IMR-90 (cell line): ENCODE measurements at regions not wholly inside any gene's neighbourhood (a gene's known extent, or its start where the extent isn't known, plus 50 kb on each side); places are given as distances from the start of the nearest gene placed in this dataset.

Experiments used
- ATAC-seq: fragments of 200-7000 bp; cut with Tn5 transposase; 2 replicates; pipeline ENCODE4 v1.9.1; 2020; ENCODE audit warnings: low read depth, mild to moderate bottlenecking, moderate library complexity
- BruUV-seq: library from RNA; stranded (reverse); fragments of 400-500 nt; replicated peaks from 2 replicates; lab custom pipeline; 2021; lab: Mats Ljungman, UMichigan
- CTCF ChIA-PET: fragments of 300-600 bp; formaldehyde crosslinking; extraction: SDS; loops from one replicate; lab custom pipeline; 2021; ENCODE audit warnings: antibody characterized with exemption; lab: Yijun Ruan, JAX
- POLR2A ChIA-PET: fragments of 300-600 bp; sonication (Branson Sonifier 250); formaldehyde crosslinking; loops from one replicate; lab custom pipeline; 2022; ENCODE audit warnings: antibody characterized with exemption; ENCODE audit not compliant: unreplicated experiment; lab: Charles Lee
- DNase-seq: peaks from one replicate; pipeline ENCODE4 v3.0.0; 2013
- H2AFZ ChIP-seq: replicated peaks from 2 replicates; pipeline ENCODE3; 2013; ENCODE audit warnings: low read length, mild to moderate bottlenecking; ENCODE audit not compliant: poor library complexity
- H2AK5ac ChIP-seq: 2 replicates; pipeline ENCODE4 v1.6.1; 2013; ENCODE audit warnings: low read depth, low read length, inconsistent platforms
- H2AK9ac ChIP-seq: replicated peaks from 2 replicates; pipeline ENCODE3; 2013; ENCODE audit warnings: mild to moderate bottlenecking, low read depth, low read length, moderate library complexity; ENCODE audit not compliant: poor library complexity
- H2BK120ac ChIP-seq: 2 replicates; pipeline ENCODE4 v1.6.1; 2013; ENCODE audit warnings: low read depth, low read length, inconsistent platforms
- H2BK15ac ChIP-seq: 3 replicates; pipeline ENCODE4 v1.6.1; 2013; ENCODE audit warnings: low read depth, low read length, inconsistent platforms
- H2BK20ac ChIP-seq: 2 replicates; pipeline ENCODE4 v1.6.1; 2013; ENCODE audit warnings: low read depth, mild to moderate bottlenecking, inconsistent platforms, low read length, moderate library complexity
- H2BK5ac ChIP-seq: 2 replicates; pipeline ENCODE4 v1.6.1; 2013; ENCODE audit warnings: mild to moderate bottlenecking, low read depth, low read length, inconsistent platforms; ENCODE audit not compliant: poor library complexity, severe bottlenecking
- H3K14ac ChIP-seq: replicated peaks from 2 replicates; pipeline ENCODE4 v1.6.1; 2013; ENCODE audit warnings: low read depth, low read length, inconsistent platforms
- H3K18ac ChIP-seq: 2 replicates; pipeline ENCODE4 v1.6.1; 2013; ENCODE audit warnings: low read depth, low read length, control low read depth
- H3K23ac ChIP-seq: 2 replicates; pipeline ENCODE4 v1.6.1; 2013; ENCODE audit warnings: low read depth, low read length, inconsistent platforms
- H3K27ac ChIP-seq: 2 replicates; pipeline ENCODE4 v1.5.1; 2013; ENCODE audit warnings: mild to moderate bottlenecking, control low read depth, low read length; ENCODE audit not compliant: insufficient read depth
- H3K27me3 ChIP-seq: 2 replicates; pipeline ENCODE4 v1.6.1; 2013; ENCODE audit warnings: low read length; ENCODE audit not compliant: control insufficient read depth, insufficient read depth
- H3K36me3 ChIP-seq: 2 replicates; pipeline ENCODE4 v1.6.1; 2013; ENCODE audit warnings: low read length, mixed read lengths; ENCODE audit not compliant: control insufficient read depth, insufficient read depth
- H3K4ac ChIP-seq: 2 replicates; pipeline ENCODE4 v1.6.1; 2013; ENCODE audit warnings: low read depth, low read length, inconsistent platforms
- H3K4me1 ChIP-seq: 2 replicates; pipeline ENCODE4 v1.6.1; 2013; ENCODE audit warnings: low read length, mixed read lengths; ENCODE audit not compliant: control insufficient read depth, insufficient read depth
- H3K4me2 ChIP-seq: 2 replicates; pipeline ENCODE4 v1.6.1; 2013; ENCODE audit warnings: low read depth, mild to moderate bottlenecking, control low read depth, low read length, moderate library complexity
- H3K4me3 ChIP-seq: 2 replicates; pipeline ENCODE4 v1.5.1; 2013; ENCODE audit warnings: low read depth, mild to moderate bottlenecking, control low read depth, low read length, moderate library complexity; ENCODE audit not compliant: insufficient read depth
- H3K56ac ChIP-seq: 2 replicates; pipeline ENCODE4 v1.6.1; 2013; ENCODE audit warnings: low read length, inconsistent platforms; ENCODE audit not compliant: insufficient read depth; ENCODE audit errors: extremely low read depth
- H3K79me1 ChIP-seq, 2 experiments: 2 replicates each; pipeline ENCODE4 v1.6.1; 2013; ENCODE audit warnings: low read length in 2 of 2, inconsistent platforms in 1 of 2, low read depth in 1 of 2
- H3K9ac ChIP-seq: 2 replicates; pipeline ENCODE4 v1.6.1; 2013; ENCODE audit warnings: low read depth, low read length, control low read depth
- H3K9me1 ChIP-seq: 2 replicates; pipeline ENCODE4 v1.6.1; 2013; ENCODE audit warnings: low read length, inconsistent platforms; ENCODE audit not compliant: insufficient read depth
- H3K9me3 ChIP-seq: 2 replicates; pipeline ENCODE4 v1.6.1; 2013; ENCODE audit warnings: low read length; ENCODE audit not compliant: control insufficient read depth, insufficient read depth
- H4K20me1 ChIP-seq: 2 replicates; pipeline ENCODE4 v1.6.1; 2013; ENCODE audit warnings: low read length, inconsistent platforms; ENCODE audit not compliant: insufficient read depth
- H4K5ac ChIP-seq: 2 replicates; pipeline ENCODE4 v1.6.1; 2013; ENCODE audit warnings: mild to moderate bottlenecking, low read depth, low read length, control low read depth
- H4K8ac ChIP-seq, 2 experiments: 2 replicates each; pipeline ENCODE4 v1.6.1; 2013; ENCODE audit warnings: low read depth in 2 of 2, low read length in 2 of 2, control low read depth in 1 of 2, inconsistent platforms in 1 of 2
- H4K91ac ChIP-seq: 2 replicates; pipeline ENCODE4 v1.6.1; 2013; ENCODE audit warnings: low read depth, low read length, inconsistent platforms; ENCODE audit not compliant: insufficient read depth
- BHLHE40 ChIP-seq: fragments of 150-350 bp; IDR thresholded peaks from 2 replicates; pipeline ENCODE4 v1.6.1; 2016; ENCODE audit warnings: mild to moderate bottlenecking, low read depth, low read length
- CEBPB ChIP-seq: IDR thresholded peaks from 2 replicates; pipeline ENCODE4 v1.6.1; 2012; ENCODE audit warnings: low read depth, low read length, improper control_type of control experiment
- CHD1 ChIP-seq: IDR thresholded peaks from 2 replicates; pipeline ENCODE4 v1.6.1; 2012; ENCODE audit warnings: low read depth, low read length, improper control_type of control experiment
- CTCF ChIP-seq: conservative IDR thresholded peaks from 2 replicates; pipeline ENCODE4 v1.5.1; 2012; ENCODE audit warnings: mild to moderate bottlenecking, low read depth, low read length, improper control_type of control experiment
- ELK1 ChIP-seq: fragments of 150-350 bp; IDR thresholded peaks from 2 replicates; pipeline ENCODE4 v1.6.1; 2016; ENCODE audit warnings: low read depth, mild to moderate bottlenecking, low read length, moderate library complexity, borderline replicate concordance
- FOS ChIP-seq: fragments of 150-350 bp; IDR thresholded peaks from 2 replicates; pipeline ENCODE4 v1.6.1; 2016; ENCODE audit warnings: low read depth, low read length
- MAFK ChIP-seq: IDR thresholded peaks from 2 replicates; pipeline ENCODE4 v1.6.1; 2012; ENCODE audit warnings: low read depth, low read length, improper control_type of control experiment
- MAZ ChIP-seq: IDR thresholded peaks from 2 replicates; pipeline ENCODE4 v1.6.1; 2012; ENCODE audit warnings: low read depth, mild to moderate bottlenecking, low read length, improper control_type of control experiment, moderate library complexity, borderline replicate concordance
- MXI1 ChIP-seq: IDR thresholded peaks from 2 replicates; pipeline ENCODE4 v1.6.1; 2012; ENCODE audit warnings: low read depth, mild to moderate bottlenecking, low read length, moderate library complexity, borderline replicate concordance
- NFE2L2 ChIP-seq: fragments of 150-350 bp; IDR thresholded peaks from 2 replicates; pipeline ENCODE4 v1.6.1; 2016; ENCODE audit warnings: low read depth, mild to moderate bottlenecking, low read length
- POLR2A ChIP-seq: IDR thresholded peaks from 2 replicates; pipeline ENCODE4 v1.6.1; 2012; ENCODE audit warnings: mild to moderate bottlenecking, low read depth, low read length
- RAD21 ChIP-seq: IDR thresholded peaks from 2 replicates; pipeline ENCODE4 v1.6.1; 2012; ENCODE audit warnings: low read length, improper control_type of control experiment
- RCOR1 ChIP-seq: IDR thresholded peaks from 2 replicates; pipeline ENCODE4 v1.6.1; 2012; ENCODE audit warnings: mild to moderate bottlenecking, low read length, improper control_type of control experiment; ENCODE audit not compliant: insufficient replicate concordance
- RFX5 ChIP-seq: IDR thresholded peaks from 2 replicates; pipeline ENCODE4 v1.8.0; 2012; ENCODE audit warnings: low read depth, mild to moderate bottlenecking, low read length, moderate library complexity
- SMC3 ChIP-seq: fragments of 150-350 bp; IDR thresholded peaks from 2 replicates; pipeline ENCODE4 v1.6.1; 2016; ENCODE audit warnings: low read depth, mild to moderate bottlenecking, antibody characterized with exemption, low read length, moderate library complexity
- USF2 ChIP-seq: fragments of 150-350 bp; IDR thresholded peaks from 2 replicates; pipeline ENCODE4 v1.6.1; 2017; ENCODE audit warnings: mild to moderate bottlenecking, antibody characterized with exemption, low read length, low read depth
- WGBS, 2 experiments: methylation state at CpG; one replicate each; pipeline versions ENCODE4 v1.1.5 to v1.1.7; 2013; ENCODE audit warnings: missing lambda C conversion rate in 2 of 2; ENCODE audit not compliant: insufficient read length in 1 of 2; ENCODE audit errors: extremely low coverage in 2 of 2; 5-methylcytosine and 5-hydroxymethylcytosine counted together
- dilution Hi-C: fragments of 300-500 bp; cut with HindIII; formaldehyde crosslinking; loops from one replicate; pipeline ENCODE4 v1.14.3; 2018; ENCODE audit warnings: low sequenced_read_pairs; ENCODE audit not compliant: unreplicated experiment
- in situ Hi-C: fragments of 300-500 bp; cut with MboI; formaldehyde crosslinking; loops from 3 replicates; pipeline ENCODE4 v1.14.3; 2019; ENCODE audit warnings: low sequenced_read_pairs, inconsistent platforms, mixed read lengths
- intact Hi-C: fragments of 100-400 bp; cut with micrococcal nuclease; formaldehyde crosslinking; loops from 2 replicates; pipeline ENCODE4 v1.10.0; 2022

- H3K9me3 ChIP-seq, result no peaks in the 10 kb centered on the region
- no peaks in the 10 kb centered on the region for H3K79me1 ChIP-seq
- no peak overlapping the region for H3K4me3 ChIP-seq
- no peak overlapping the region for H4K8ac ChIP-seq
- no peak overlapping the region for H4K91ac ChIP-seq
- H3K27ac ChIP-seq, result no peak overlapping the region
- no peak for ATAC-seq
- H3K4ac ChIP-seq, result no peak overlapping the region
- no peak overlapping the region for H3K56ac ChIP-seq
- H2AFZ ChIP-seq, result no peak overlapping the region
- H4K20me1 ChIP-seq, result no peaks in the 10 kb centered on the region
- no peak overlapping the region for H2BK120ac ChIP-seq
- no peak overlapping the region for H2AK9ac ChIP-seq
- no peaks in the 10 kb centered on the region for H3K36me3 ChIP-seq
- no peak overlapping the region for H2BK5ac ChIP-seq
- no peaks in the 10 kb centered on the region for H3K27me3 ChIP-seq
- no peak overlapping the region for H3K14ac ChIP-seq
- DNase-seq, result no peak
- no peak overlapping the region for H3K18ac ChIP-seq
- no TSS peak for BruUV-seq
- POLR2A ChIA-PET, result no interaction called here
- no peak overlapping the region for H3K23ac ChIP-seq
- H2AK5ac ChIP-seq, result no peak overlapping the region
- no peaks in the 10 kb centered on the region for H3K9me1 ChIP-seq
- H3K9ac ChIP-seq, result no peak overlapping the region
- no peak overlapping the region for H3K4me2 ChIP-seq
- WGBS, 2 experiments, result no CpG with 5 or more reads among the region's 1 CpG
- H2BK15ac ChIP-seq, result no peak overlapping the region
- H4K5ac ChIP-seq, result no peak overlapping the region
- CTCF ChIA-PET, result interaction anchor here (1.2 kb wide), 1 partner anchor 9 kb away, joined by 3 read pairs; no protein-coding TSS in a partner anchor
- dilution Hi-C loops (no loop called here), intact Hi-C loops (no loop called here), in situ Hi-C loops (no loop called here)
- H3K4me1 ChIP-seq, result no peaks in the 10 kb centered on the region
- H2BK20ac ChIP-seq, result no peak overlapping the region
- TF ChIP-seq BHLHE40 (no peak), MAZ (no peak), POLR2A (no peak), CHD1 (no peak), CTCF (no peak), MXI1 (no peak), RCOR1 (no peak), FOS (no peak), RFX5 (no peak), USF2 (no peak), NFE2L2 (no peak), ELK1 (no peak), CEBPB (no peak), MAFK (no peak), SMC3 (no peak), RAD21 (no peak)
These were observed 143.4 kb downstream of the CENPC start for GRCh38 chr4:67401902-67402301.
